GM21423 (cell line): ENCODE measurements at regions not wholly inside any gene's neighbourhood (a gene's known extent, or its start where the extent isn't known, plus 50 kb on each side); places are given as distances from the start of the nearest gene placed in this dataset.
"Not testable (repeated sequence)": the region's sequence is repeated elsewhere in the genome, so short reads cannot be mapped to it uniquely, and the experiment has no call there.

Source experiments
- ATAC-seq: cut with Tn5 transposase; IDR thresholded peaks from one replicate; pipeline ENCODE4 v1.9.1; 2021; ENCODE audit warnings: mild to moderate bottlenecking, moderate library complexity; ENCODE audit not compliant: unreplicated experiment

DNA sequence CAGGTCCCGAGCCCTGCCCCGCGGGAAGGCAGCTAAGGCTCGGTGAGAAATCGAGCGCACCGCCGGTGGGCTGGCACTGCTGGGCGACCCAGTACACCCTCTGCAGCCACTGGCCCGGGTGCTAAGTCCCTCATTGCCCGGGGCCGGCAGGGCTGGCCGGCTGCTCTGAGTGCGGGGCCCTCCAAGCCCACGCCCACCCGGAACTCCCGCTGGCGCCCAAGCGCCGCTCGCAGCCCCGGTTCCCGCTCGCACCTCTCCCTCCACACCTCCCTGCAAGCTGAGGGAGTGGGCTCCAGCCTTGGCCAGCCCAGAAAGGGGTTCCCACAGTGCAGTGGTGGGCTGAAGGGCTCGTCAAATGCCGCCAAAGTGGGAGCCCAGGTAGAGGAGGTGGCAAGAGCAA is 63.2 kb upstream of the IER3 start:
- not testable (repeated sequence) for ATAC-seq

- no peak for ATAC-seq
Observed at GRCh38 chr6:30806581-30807183, 62.3 kb upstream of the IER3 start.

GRCh38 chr6:30804333-30804732 is 60.0 kb upstream of the IER3 start:
- no peak for ATAC-seq

GRCh38 chr6:30802731-30803130 is 58.4 kb upstream of the IER3 start:
- no peak for ATAC-seq

GRCh38 chr6:30801950-30802349 is 57.6 kb upstream of the IER3 start:
- ATAC-seq: no peak

- no peak for ATAC-seq
Observed at GRCh38 chr6:30800871-30801270, 56.5 kb upstream of the IER3 start.

GRCh38 chr6:30799210-30799609 is 54.9 kb upstream of the IER3 start:
- ATAC-seq: no peak

DNA sequence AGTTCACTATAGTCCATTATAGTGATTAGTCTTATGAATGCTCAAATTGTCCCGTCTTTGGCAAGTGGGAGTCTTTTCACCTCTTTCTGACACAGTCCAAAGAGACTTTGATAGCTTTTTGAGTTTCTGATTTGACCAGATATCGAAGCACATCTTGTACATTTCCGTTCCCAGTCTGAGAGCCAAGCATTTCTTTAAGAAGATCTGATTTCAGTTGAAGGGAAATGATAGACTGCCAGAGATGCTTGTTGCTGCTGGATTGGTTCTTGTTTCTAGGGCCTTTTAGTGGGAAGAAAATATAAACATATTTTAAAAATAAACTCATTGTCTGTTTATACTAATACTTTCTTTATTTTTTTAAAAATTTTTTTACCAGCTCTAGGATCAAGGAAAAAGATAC is 54.1 kb upstream of the IER3 start:
- ATAC-seq: no peak

DNA sequence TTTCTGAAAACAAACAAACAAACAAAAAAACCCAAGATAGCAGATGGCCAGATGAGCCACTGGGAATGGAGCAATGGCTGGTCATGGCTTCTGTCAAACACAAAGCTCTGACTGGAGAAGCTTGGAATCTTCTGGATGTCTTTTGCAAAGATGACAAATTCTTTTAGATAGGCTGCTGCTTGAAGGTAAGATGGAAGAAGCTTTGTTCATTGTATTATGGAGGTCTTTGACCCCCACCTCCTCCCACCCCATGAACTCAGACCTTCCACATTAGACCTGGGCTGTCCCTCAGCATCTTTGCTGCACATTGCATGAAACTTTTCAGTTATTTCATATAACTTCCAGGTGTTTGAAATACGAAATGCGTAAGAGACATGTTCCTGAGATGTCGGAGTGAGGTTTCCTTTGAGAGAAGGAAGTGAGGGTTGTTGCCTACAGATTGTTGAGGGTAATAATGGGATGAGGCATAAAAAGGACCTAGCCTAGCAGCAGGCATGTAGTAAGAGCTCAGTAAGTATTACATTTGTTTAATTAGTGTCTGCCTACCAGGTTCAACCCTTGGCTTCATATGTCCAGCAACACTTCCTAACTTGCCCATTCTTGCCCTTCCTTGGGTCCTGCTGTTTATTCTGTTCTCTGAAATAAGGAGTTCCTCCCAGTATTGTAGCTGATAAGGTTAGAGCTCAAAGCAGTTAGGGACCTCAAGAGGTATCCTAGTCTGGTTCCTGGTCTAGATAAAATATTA is 51.4 kb upstream of the IER3 start:
- ATAC-seq: no peak
